Suppressor macrophage treated with lipopolysaccharide for 4 hours (primary cell): ENCODE measurements at regions not wholly inside any gene's neighbourhood (a gene's known extent, or its start where the extent isn't known, plus 50 kb on each side); places are given as distances from the start of the nearest gene placed in this dataset.
"Not testable (repeated sequence)": the region's sequence is repeated elsewhere in the genome, so short reads cannot be mapped to it uniquely, and the experiment has no call there.

Experiments used
- DNase-seq: peaks from one replicate; pipeline ENCODE4 v3.0.0-alpha.2; 2020

DNA sequence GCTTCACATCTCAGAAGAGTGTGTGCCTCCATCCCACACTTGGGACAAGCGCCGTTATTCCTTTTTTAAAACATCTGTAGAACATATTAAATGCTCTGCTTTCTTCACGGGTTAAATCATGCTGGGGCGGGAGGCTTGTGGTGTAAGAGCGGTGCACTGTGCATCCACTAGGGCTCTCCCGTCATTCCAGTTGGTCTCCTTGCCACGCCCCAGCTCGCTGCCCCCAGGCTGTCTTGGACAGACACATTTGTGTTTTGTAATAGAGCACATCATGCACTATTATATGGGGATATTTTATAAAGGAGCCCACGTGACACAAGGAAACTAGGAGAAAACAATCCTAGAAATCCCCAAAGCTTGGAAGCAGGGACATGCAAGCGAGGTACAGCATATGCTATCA, 87.7 kb upstream of the PLGLB2 start:
- not testable (repeated sequence) for DNase-seq

DNA sequence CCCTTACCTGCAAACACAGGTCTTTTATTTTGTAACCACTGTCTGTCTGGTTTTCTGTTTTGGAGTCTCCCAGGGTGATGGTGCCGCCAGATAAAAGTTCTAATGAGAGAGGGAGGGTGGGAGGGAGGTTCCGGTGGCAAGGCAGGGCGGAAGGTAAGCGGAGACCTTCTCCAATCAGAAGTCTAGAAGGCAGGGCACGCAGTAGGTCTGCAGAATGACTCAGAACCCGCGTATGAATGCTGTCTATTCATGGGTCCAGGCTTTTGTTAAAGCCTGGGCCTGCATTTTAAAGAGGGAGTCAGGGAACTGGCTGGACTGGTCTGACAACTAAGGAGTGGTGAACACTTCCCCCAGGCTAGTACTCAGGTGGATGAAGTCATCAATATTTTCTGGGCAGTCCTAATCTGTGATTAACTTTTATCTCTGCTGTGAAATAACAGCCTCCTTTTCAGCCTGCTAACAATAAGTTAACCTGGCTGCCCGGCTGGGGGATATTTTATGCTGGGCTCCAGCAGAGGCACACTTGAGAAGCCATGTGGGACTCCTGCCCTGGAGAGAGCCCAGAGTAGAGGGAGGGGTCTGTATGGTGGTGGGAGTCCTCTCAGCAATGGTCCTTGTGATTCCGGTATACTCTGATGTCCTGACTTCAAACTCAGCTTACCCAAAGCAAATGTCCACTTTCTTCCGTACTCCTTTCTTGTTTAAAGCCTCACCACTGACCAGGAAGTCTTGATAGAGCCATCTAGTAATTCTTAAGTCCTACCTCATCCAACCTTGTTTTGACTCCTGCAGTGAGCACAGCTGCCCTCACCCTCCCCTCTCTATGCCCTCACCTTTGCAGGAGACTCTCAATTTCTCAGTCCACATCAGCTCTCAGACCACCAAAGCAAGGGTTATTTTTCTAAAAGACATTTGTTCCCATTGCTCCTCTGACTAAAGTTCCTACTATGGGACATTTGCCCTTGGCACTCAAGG, 85.3 kb upstream of the PLGLB2 start:
- not testable (repeated sequence) for DNase-seq

DNA sequence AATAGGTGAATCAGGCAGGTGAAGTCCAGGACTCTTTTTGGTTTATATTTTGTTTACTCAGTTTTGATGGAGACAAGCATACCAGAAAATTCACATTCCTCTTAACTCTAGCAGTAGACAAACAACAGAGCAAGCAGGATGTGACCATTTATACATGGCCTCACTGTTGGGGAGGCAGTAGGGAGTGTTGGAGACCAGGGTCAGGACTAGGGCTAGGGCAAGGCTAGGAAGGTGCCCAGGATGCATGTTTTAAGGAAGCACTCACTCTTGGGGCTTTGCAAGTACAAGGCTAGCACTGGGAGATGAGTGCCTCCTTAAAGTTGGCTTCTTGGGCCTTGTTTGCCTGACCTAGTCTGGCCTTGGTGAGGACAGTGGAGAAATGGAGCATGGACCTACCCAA, 84.5 kb upstream of the PLGLB2 start:
- not testable (repeated sequence) for DNase-seq

DNA sequence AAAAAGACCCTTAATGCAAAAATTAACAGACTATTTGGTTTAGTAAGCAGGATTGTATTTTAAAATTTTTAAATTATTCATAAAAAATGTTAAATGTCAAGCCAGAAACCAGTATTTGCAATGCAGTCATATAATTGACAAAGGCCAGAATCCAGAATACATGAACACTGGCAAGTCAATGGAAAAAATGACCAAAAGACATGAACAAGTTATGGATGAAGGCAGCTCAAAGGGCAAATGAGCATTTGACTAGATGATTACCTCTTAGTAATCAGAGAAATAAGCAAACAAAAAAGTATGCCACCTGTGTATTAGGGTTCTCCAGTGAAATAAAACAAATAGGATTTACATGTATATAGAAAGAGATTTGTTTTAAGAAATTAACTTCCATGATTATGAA, 80.9 kb upstream of the PLGLB2 start:
- DNase-seq, result not testable (repeated sequence)

DNA sequence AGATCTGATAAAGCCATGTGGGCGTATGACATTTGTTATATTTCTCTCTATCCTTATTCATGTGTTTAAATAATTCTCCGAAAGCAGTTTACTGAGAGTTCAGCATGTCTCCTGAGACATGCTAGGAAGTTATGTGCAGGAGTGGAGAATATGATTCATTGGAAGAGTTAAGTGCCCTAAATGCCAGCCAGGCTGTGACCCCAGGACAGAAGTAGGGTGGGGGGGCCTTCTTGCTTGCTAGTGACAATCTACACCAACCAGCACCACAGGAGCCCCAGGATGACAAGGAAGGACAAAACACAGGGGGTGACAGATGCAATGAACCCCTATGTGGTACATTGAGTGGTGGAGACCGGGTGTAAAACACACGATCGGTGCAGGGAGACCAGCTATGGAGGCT, 79.5 kb upstream of the PLGLB2 start:
- DNase-seq, result not testable (repeated sequence)

DNA sequence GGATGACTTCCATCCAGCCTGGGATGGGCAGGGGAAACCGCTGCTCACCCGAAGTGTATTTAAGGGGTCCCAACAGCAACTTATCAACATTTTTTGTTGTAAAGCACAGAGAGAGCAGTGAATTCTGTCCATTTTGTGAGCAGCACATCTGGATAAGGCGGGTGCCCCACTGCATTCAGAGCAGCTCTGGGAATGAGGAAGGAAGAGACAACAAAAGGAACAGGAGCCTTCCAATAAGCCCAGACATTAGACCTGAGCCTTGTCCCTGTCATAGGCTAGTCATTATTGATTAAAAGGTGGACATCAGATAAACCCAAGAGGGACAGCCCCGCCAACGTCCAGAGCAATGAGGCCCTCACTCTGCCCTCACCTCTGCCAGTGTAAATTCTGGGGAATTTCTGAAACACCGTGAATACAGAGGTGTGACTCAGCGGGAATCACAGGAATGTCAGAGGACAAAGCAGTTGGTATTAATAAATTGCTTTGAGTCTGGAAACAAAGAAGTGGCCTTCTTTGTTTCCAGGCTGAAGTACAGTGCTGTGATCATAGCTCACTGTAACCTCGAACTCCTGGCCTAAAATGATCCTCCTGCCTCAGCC, 78.2 kb upstream of the PLGLB2 start:
- not testable (repeated sequence) for DNase-seq

DNA sequence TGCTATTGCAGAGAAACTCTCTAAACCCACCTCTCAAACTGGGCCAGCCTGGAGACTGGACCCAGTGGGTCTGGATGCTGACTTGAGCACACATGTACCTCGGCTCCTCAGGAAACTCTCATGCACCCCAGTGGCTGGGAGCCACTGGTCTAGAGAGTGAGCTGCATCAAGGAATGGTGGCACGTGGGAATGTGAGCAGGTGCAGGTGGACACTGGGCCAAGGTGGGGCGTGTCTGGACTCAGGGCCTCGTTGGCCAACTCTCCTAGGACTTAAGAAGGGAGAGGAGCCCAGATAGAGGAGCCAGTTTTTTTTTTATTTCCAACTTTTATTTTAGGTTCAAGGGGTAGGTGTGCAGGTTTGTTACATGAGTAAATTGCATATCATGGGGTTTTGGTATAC, 75.5 kb upstream of the PLGLB2 start:
- not testable (repeated sequence) for DNase-seq

DNA sequence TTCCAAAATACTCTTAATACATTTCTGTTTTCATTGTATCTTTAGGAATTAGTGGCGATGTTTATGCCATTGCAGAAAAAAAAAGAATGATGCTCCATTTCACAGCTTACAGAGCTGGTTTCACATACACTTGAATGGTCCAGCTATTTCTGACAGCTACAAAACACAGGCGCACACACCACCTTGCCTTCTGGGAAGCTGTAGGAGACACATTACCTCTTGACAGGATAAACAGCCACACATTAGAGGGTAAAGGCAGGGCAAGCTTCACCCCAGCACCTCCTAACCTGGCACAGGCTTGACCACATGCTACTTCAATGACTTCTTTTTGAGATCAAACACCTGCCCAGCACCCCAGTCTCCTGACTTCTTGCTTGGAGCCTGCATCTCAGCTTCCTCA, 73.2 kb upstream of the PLGLB2 start:
- not testable (repeated sequence) for DNase-seq

DNA sequence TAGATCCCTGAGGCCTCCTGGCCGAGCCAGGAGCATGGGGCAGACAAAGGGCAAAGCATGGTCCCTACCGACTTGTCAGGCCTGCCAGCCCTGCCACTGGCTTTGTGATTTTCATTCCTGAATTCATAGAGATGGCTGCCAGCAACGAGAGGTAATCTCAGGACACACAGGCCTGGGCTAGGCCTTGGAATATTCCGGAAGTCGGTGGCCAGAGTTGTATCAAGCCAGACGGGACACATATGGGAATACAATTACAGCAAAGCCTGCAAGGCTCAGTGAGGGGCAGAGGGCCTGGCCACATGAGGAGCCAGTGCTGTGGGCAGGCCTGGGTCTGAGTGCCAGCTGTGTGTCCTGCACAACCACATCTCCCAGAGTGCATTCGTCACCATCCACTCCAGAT, 72.4 kb upstream of the PLGLB2 start:
- not testable (repeated sequence) for DNase-seq

DNA sequence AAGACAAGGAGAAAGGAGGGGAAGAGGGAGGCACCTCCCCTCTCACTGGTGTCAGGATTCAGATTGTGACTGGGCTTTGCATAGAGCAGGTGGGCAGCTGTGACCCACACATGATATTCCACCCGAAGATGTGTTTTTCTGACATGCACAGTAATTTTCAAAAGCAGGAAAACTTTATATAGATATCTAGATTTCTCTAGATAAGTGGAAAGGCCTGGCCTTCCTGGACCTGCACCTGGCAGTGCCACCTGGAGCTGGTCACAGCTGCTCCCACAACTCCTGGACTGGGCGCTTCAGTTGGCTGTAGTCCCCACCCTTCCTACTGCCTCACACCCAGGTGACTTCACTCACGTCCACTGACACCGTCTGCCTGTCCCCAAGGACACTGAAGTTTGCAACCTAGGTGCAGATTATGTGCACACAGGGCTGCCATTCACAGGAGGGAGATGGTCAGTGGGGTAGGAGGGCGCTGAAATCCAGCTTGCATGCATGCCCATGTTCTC, 70.4 kb upstream of the PLGLB2 start:
- DNase-seq, result not testable (repeated sequence)

DNA sequence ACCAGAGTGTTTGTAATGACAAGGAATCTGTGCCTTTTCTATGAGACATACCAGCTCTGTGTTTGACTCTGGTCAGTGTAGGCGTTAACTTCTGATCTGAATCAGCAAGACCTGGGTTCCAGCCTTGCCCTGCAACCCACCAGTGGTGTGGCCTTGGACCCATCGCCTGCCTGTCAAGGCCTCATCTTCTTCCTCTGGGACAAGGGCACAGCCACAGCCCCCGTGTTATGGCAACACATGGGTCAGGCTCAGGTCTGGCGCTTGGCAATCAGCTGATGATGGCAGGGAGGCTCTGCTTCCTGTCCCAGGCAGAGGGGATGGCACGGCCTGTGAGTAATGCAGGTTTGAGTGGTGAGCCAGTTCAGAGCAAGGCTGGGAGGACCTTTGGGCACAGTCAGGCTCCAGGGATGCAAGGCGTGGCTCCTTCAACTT, 69.1 kb upstream of the PLGLB2 start:
- DNase-seq, result not testable (repeated sequence)

DNA sequence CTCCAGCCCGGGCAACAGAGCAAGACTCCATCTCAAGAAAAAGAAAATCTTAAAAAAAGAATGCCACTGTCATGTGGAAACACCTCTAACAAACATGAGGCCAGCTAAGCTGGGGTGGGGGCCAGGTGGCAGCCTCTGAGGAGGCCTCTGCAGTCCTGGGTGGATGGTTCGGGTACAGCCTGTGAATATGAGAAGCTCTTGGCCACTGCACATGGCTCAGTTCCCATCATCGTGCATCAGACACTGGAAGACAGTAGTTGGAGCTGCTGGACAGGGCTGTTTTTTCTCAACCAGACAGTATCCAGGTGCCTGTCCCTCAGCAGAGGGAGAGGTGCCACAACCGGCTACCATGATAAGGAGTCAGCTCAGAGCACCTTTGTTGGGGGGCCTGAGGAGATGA, 67.9 kb upstream of the PLGLB2 start:
- DNase-seq, result not testable (repeated sequence)

DNA sequence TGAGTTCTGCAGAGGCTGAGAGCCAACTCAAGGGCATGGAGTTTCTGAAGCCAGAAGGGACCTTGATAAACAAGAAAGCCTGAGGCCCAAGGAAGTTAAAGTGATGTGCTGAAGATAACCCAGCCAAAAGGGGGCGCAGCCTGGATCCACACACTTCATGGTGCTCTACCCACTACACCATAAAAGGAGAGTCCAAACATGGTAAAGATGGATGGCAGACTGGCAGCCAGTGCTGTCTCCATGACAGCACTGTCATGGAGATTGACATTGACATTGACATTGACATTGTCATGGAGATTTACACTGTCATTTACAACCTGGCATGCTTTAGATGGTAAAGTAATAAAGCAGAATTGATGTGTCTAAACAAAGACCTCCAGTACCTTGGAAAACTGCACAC, 67.2 kb upstream of the PLGLB2 start:
- DNase-seq, result not testable (repeated sequence)

DNA sequence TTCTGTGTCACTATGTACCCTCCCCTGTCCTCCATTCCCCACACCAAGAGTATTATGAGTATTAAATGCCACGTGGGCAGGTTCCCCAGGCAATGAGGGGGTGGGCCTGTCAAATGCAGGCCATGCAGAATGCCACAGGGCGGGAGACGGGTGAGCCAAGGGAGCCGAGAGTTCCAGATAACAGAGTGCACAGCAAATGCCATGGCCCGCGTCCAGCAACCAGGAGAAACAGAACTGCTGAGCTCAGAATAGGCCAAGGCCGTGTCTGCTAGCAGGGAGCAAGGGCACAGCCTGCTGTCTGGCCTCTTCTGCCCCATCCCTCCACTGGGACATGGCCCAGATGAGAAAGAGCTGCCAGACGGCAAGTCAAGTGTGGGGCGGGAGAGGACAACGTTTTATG, 64.4 kb upstream of the PLGLB2 start:
- not testable (repeated sequence) for DNase-seq

DNA sequence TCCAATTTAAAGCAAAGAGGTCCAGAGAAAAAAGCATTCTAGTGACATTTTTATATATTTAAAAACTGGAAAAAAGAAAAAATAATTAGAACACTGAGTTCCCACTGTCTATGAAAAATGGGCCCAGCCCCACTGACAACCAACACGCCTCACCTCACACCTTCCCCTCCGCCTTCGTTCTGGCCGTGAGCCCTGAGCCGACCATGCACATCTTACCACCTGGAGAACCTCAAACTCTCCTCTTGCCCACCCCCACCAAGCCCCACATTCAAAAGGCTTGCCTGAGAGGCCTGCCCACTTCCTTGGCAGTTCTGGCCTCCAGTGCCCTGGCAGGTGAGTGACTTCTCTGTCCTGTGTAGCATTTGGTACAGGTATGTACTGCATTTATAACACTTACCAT, 63.9 kb upstream of the PLGLB2 start:
- DNase-seq, result not testable (repeated sequence)

DNA sequence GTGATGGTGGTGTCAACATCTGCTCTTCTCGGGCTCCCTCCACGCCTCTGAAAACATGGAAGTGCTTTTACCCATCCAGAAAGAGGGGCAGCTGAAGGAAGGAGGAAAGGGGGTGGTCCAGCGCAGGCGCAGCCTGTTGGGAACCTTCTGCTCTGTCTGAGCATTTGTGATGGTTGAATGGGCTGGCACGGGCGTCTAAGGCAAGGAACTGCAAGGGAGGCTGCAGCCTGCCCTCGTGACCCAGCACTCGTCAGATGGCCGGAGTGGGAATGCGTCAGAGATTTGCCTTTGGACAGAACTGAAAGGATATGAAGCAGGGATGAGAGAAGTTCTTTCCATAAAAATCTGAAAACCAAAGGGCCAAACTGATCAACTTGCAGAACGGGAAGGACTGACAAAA, 62.3 kb upstream of the PLGLB2 start:
- DNase-seq, result not testable (repeated sequence)

DNA sequence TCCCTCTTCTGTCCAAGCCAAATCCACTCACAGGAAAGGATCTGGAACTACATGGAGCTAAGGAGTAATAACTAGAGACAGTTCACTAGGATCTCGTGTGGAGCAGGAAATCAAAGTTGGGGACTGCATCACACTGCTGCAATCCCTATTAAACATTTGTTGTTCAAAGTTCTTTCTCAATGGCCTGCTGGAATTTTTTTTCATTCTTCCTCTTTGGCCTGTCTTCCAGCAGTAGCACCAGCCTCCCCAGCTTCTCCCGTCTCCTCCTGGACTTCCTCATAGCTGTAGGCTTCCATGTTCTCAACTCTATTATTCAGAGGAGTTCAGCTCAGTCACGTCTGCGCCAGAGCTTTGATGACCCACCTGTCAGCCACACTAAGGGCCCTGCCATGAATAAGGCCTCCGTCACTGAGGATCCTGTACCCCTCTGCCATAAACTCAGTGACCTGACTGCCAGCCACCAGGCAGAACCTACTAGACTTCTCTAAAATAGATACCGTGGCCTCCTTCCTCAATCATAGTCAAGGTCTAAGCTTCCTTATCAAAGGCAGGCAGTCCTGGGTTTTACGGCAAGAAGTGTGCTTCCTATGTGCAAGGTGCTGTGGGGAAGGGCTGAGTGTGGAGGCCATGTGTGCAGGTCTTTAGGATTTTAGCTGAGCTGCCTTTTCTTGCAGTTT, 60.9 kb upstream of the PLGLB2 start:
- DNase-seq, result not testable (repeated sequence)

DNA sequence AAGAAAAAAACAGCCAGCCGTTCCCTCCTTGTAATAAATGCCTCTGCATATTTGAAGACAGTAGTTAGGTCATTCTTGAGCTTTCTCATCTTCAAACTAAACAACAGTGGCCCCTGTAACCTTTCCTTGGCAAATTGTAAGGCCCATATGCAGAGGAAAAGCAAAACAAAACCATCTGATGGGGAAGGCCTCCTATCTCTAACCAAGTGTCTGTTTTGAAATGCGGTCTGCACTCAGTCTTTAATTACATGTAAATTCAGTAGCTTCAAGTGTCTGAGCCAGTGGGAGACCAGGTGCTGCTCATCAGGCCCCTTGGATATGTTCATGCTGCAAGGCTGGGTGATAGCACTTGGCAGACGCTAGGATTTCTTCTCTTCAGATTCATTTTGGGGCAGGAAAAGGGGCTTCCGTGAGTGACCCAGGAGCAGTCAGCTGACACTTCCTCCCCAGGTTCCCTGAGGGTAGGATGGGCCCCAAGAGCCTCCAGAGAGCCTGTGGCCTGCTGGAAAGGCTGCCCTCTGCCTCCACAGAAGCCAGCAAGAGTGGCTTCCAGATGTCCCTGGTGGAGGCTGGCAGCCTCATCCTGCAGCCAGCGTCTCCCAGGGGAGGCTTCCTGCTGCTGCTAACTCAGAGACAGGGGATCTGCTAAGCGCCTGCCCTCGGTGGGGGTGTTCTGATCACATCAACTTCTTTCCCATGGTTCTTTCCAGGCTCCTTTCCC, 60.2 kb upstream of the PLGLB2 start:
- DNase-seq, result not testable (repeated sequence)

DNA sequence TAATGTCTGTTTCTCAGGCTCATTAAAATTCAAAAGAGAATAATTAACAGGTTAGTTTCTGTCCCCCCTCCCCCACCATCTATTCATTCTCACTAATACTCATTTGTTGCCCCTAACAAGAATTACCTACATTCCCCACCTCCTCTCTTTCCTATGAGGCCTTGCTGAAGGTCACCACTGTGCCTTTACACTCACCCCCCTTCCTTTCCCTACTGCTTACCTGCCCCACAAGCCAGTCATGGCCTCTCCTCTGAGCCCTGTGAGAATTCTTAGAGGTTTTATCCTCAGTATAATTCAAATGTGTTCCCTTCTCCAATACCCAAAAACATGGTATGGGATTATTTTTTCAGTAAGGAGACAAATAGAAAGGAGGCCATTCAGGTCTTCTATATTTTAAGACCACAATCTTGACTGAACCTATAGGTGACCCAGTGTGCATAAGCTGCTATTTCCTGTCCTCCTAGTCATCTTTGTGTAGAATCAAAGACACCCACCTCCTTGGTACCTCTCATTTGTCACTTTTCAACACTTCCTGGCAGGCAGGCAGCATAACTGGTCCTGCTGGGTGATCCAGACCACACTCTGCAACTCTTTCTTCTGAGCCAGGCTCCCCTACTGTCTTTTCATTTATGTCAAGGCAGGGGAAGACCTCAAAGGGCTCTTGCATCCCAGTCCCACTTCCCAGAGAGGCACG, 55.8 kb upstream of the PLGLB2 start:
- not testable (repeated sequence) for DNase-seq

DNA sequence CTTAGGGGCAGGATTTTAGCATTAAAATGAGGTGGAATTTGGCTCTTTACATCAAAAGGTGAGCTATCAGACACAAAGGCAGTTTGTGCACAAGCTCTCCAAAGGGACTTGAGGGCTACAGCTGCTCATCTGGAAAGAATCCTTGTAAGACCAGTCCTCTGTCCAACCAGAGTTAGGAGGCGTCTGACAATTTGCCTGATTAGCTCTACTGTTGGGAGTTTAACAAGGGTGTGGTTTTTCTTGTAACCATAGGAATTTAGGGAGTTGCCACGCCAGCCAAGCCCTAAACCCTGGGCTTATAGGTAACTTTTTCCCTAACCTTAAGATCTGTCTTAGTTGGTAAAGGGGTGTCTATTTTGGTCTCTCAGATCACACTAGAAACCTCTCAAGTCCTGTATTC, 55.0 kb upstream of the PLGLB2 start:
- not testable (repeated sequence) for DNase-seq

DNA sequence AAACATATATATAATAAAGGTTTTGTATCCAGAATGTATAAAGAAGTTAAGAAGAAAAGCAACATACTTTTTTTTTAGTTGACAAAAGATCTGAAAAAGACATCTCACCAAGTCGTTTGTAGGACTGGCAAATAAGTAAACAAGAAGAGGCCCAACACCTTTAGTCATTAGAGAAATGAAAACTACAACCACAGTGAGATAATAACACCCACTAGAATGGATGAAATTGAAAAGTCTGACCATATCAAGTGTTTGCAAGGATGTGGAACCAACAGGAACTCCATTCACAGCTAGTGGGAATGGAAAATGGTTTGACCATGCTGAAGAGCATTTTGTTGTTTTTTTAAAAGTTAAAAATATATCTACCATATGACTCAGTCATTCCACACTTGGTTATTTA, 54.0 kb upstream of the PLGLB2 start:
- DNase-seq, result not testable (repeated sequence)
